CD14-positive monocyte (primary cell): ENCODE measurements at regions not wholly inside any gene's neighbourhood (a gene's known extent, or its start where the extent isn't known, plus 50 kb on each side); places are given as distances from the start of the nearest gene placed in this dataset.

Experiments
- DNase-seq, 3 donors: peaks; one replicate each; pipeline ENCODE4 v3.0.0-alpha.2; 2011 to 2022
- H2AFZ ChIP-seq: 2 replicates; pipeline ENCODE4 v1.6.0; 2012; ENCODE audit warnings: mild to moderate bottlenecking, low read depth, low read length, inconsistent platforms; ENCODE audit not compliant: insufficient read depth, poor library complexity, severe bottlenecking
- H3K27ac ChIP-seq, 2 donors: 1 replicate in 1 of 2; 2 replicates in 1 of 2; pipeline ENCODE4 v1.5.1; 2012 to 2013; ENCODE audit warnings: low read length in 2 of 2, control low read depth in 1 of 2, inconsistent platforms in 1 of 2, low read depth in 1 of 2, mild to moderate bottlenecking in 1 of 2
- H3K27me3 ChIP-seq, 2 donors: one replicate each; pipeline versions ENCODE4 v1.6.0 to v1.6.1; 2011 to 2013; ENCODE audit warnings: low read length in 2 of 2; ENCODE audit not compliant: control insufficient read depth in 2 of 2, insufficient read depth in 2 of 2
- H3K36me3 ChIP-seq, 2 donors: replicated peaks in 1 of 2; 1 replicate in 1 of 2; 2 replicates in 1 of 2; pipeline versions ENCODE4 v1.5.1 to v1.6.1; 2012 to 2013; ENCODE audit warnings: low read length in 2 of 2, control low read depth in 1 of 2, inconsistent platforms in 1 of 2, mild to moderate bottlenecking in 1 of 2; ENCODE audit not compliant: insufficient read depth in 2 of 2, control insufficient read depth in 1 of 2
- H3K4me1 ChIP-seq, 2 donors: 1 replicate in 1 of 2; 2 replicates in 1 of 2; pipeline versions ENCODE4 v1.5.1 to v1.6.1; 2012 to 2013; ENCODE audit warnings: low read length in 2 of 2, control low read depth in 1 of 2, inconsistent platforms in 1 of 2, mild to moderate bottlenecking in 1 of 2, moderate library complexity in 1 of 2; ENCODE audit not compliant: insufficient read depth in 2 of 2, control insufficient read depth in 1 of 2
- H3K4me2 ChIP-seq: replicated peaks from 2 replicates; pipeline ENCODE3; 2012; ENCODE audit warnings: low read length, moderate library complexity, mild to moderate bottlenecking; ENCODE audit not compliant: poor library complexity, severe bottlenecking; ENCODE audit errors: extremely low read depth
- H3K4me3 ChIP-seq, 3 experiments: fragments of 200-600 bp in 1 of 3; sonication (generic) in 1 of 3; replicated peaks in 1 of 3; 1 replicate in 2 of 3; 2 replicates in 1 of 3; pipeline ENCODE4 v1.5.1; 2011 to 2013; ENCODE audit warnings: low read length in 3 of 3, mild to moderate bottlenecking in 3 of 3, control low read depth in 2 of 3, low read depth in 2 of 3, inconsistent platforms in 1 of 3, moderate library complexity in 1 of 3
- H3K79me2 ChIP-seq: 2 replicates; pipeline ENCODE4 v1.6.0; 2012; ENCODE audit warnings: mild to moderate bottlenecking, control low read depth, inconsistent platforms, low read length, moderate library complexity; ENCODE audit not compliant: insufficient read depth
- H3K9ac ChIP-seq: 2 replicates; pipeline ENCODE4 v1.6.0; 2017; ENCODE audit warnings: low read length, mild to moderate bottlenecking; ENCODE audit not compliant: insufficient read depth, poor library complexity, severe bottlenecking
- H3K9me3 ChIP-seq, 2 donors: replicated peaks in 1 of 2; 1 replicate in 1 of 2; 2 replicates in 1 of 2; pipeline versions ENCODE4 v1.5.1 to v1.6.1; 2012 to 2013; ENCODE audit warnings: low read length in 2 of 2, control low read depth in 1 of 2; ENCODE audit not compliant: control insufficient read depth in 1 of 2, insufficient read depth in 1 of 2
- H4K20me1 ChIP-seq: 2 replicates; pipeline ENCODE4 v1.6.0; 2012; ENCODE audit warnings: mild to moderate bottlenecking, low read length, control low read depth, moderate library complexity; ENCODE audit not compliant: insufficient read depth
- H3K27ac Mint-ChIP-seq, 7 donors: one replicate each; pipeline ENCODE4 v1.8.0; 2020; ENCODE audit warnings: mild to moderate bottlenecking in 7 of 7, mixed read lengths in 7 of 7, moderate library complexity in 6 of 7, inconsistent platforms in 2 of 7
- H3K27me3 Mint-ChIP-seq, 3 donors: one replicate each; pipeline ENCODE4 v1.8.0; 2021 to 2022; ENCODE audit warnings: low read depth in 3 of 3, mild to moderate bottlenecking in 3 of 3, mixed read lengths in 3 of 3, moderate library complexity in 3 of 3, inconsistent platforms in 1 of 3
- H3K36me3 Mint-ChIP-seq, 2 donors: one replicate each; pipeline ENCODE4 v1.8.0; 2020; ENCODE audit warnings: mixed read lengths in 2 of 2, inconsistent platforms in 1 of 2, mild to moderate bottlenecking in 1 of 2
- H3K4me1 Mint-ChIP-seq: one replicate; pipeline ENCODE4 v1.8.0; 2020; ENCODE audit warnings: mild to moderate bottlenecking, mixed read lengths
- H3K4me3 Mint-ChIP-seq, 2 donors: one replicate each; pipeline ENCODE4 v1.8.0; 2020; ENCODE audit warnings: mild to moderate bottlenecking in 2 of 2, mixed read lengths in 2 of 2, moderate library complexity in 1 of 2
- H3K9me3 Mint-ChIP-seq, 7 donors: one replicate each; pipeline ENCODE4 v1.8.0; 2020 to 2022; ENCODE audit warnings: mixed read lengths in 7 of 7, mild to moderate bottlenecking in 6 of 7, moderate library complexity in 6 of 7, inconsistent platforms in 2 of 7
- CTCF ChIP-seq: fragments of 200-600 bp; IDR thresholded peaks from one replicate; pipeline ENCODE4 v1.8.0; 2022; ENCODE audit warnings: antibody characterized with exemption, mild to moderate bottlenecking
- WGBS: methylation state at CpG from one replicate; pipeline ENCODE4 v1.1.5; 2013; ENCODE audit warnings: missing lambda C conversion rate; ENCODE audit not compliant: insufficient coverage; 5-methylcytosine and 5-hydroxymethylcytosine counted together
- intact Hi-C, 2 donors: fragments of 100-400 bp; cut with micrococcal nuclease; formaldehyde crosslinking; loops; one replicate each; pipeline versions ENCODE4 v1.15.0 to v1.15.1; 2023

DNA sequence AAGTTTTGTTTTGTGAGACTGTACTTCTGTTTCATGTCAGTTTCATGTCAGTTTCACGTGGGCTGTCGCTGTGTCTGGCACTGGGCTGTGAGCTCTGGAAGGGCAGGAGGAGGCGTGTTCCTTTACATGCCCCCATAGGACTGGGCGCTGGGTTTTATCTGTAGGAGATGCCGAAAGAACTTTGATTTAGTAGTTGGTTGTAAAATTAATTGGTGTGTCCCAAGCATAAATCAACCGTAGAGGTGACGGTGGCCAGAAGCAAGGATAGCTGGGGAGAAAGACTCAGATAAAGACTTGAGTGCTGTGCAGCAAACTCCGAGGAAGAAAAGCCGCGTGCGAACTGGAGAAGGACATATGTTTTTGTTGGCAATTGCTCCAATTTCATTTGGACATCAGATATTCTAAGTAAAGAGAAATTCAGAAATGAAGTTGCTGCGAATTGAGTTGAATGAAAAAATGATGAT is 182.5 kb downstream of the VRK1 start:
- 60% methylated on average over 8 of the region's 12 CpGs for WGBS
- no peak for DNase-seq
- peaks cover 3% of the 10 kb centered on the region for H3K4me1 Mint-ChIP-seq
- no peaks in the 10 kb centered on the region for H3K79me2 ChIP-seq
- H3K9ac ChIP-seq: no peak overlapping the region
- no peak overlapping the region for H3K27ac ChIP-seq
- no peak overlapping the region for H3K4me2 ChIP-seq
- no peak overlapping the region for H2AFZ ChIP-seq
- H3K36me3 Mint-ChIP-seq: no peaks in the 10 kb centered on the region
- peak overlapping the region in 1 of 2 donors; percentile 70 for H3K4me3 Mint-ChIP-seq
- peaks cover 3 to 13% (median 9%) of the 10 kb centered on the region in 7 donors for H3K9me3 Mint-ChIP-seq
- intact Hi-C loops: no loop called here
- H3K36me3 ChIP-seq: no peaks in the 10 kb centered on the region
- peaks cover 24 to 28% of the 10 kb centered on the region in 2 donors for H3K27me3 ChIP-seq
- H3K27ac Mint-ChIP-seq: no peak overlapping the region
- no peaks in the 10 kb centered on the region for H4K20me1 ChIP-seq
- peaks cover 0 to 9% of the 10 kb centered on the region in 2 donors for H3K9me3 ChIP-seq
- no peak overlapping the region for H3K4me3 ChIP-seq
- no peak for TF ChIP-seq CTCF
- no peaks in the 10 kb centered on the region for H3K4me1 ChIP-seq
- H3K27me3 Mint-ChIP-seq: peaks cover 27 to 31% (median 31%) of the 10 kb centered on the region in 3 donors

DNA sequence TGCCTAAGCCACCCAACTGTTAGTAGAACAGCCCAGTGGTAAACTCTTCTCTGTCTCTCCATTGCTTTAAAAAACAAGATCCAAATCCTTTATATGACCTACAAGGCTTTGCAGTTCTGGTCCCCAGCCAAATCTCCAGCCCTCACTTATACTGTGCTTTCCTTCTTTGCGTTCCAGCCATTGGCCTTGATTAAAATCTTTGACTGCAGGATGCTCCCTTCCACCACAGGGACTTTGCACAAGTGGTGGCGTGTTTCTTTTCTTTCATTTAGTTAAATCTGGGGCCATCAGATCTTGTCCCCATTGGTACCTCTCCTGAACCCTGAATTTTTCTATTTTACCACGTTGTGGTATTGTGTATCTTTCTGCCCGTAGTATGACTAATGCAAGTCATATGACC is 183.7 kb downstream of the VRK1 start:
- peak overlapping the region in 1 of 7 donors; percentile 58 for H3K27ac Mint-ChIP-seq

More for the DNA sequence above, 183.7 kb downstream of the VRK1 start:
- Mint-ChIP-seq H3K9me3 (peaks cover 0 to 6% (median 3%) of the 10 kb centered on the region in 7 donors), H3K27me3 (peaks cover 33 to 36% (median 34%) of the 10 kb centered on the region in 3 donors), H3K4me1 (peaks cover 3% of the 10 kb centered on the region), H3K4me3 (peak overlapping the region in 1 of 2 donors; percentile 2), H3K36me3 (no peaks in the 10 kb centered on the region)
- H3K36me3 ChIP-seq: no peaks in the 10 kb centered on the region
- intact Hi-C loops: no loop called here
- no peak for DNase-seq
- no peak overlapping the region for H3K4me2 ChIP-seq
- peaks cover 31 to 32% of the 10 kb centered on the region in 2 donors for H3K27me3 ChIP-seq
- no peaks in the 10 kb centered on the region for H4K20me1 ChIP-seq
- no peak overlapping the region for H3K4me3 ChIP-seq
- no peak overlapping the region for H2AFZ ChIP-seq
- no peak for TF ChIP-seq CTCF
- H3K27ac ChIP-seq: no peak overlapping the region
- H3K4me1 ChIP-seq: no peaks in the 10 kb centered on the region
- no peaks in the 10 kb centered on the region for H3K79me2 ChIP-seq
- WGBS: 100% methylated on average over 2 of the region's 4 CpGs
- H3K9me3 ChIP-seq: no peaks in the 10 kb centered on the region
- no peak overlapping the region for H3K9ac ChIP-seq
